ENCODE measurements at regions not wholly inside any gene's neighbourhood (a gene's known extent, or its start where the extent isn't known, plus 50 kb on each side); places are given as distances from the start of the nearest gene placed in this dataset.

- TF ChIP-seq POLR2AphosphoS5 (IDR thresholded peaks at IDR 0.05; ENCODE audit: low read depth, low read length): no peak
- no peak for TF ChIP-seq REST (IDR thresholded peaks at IDR 0.05; ENCODE audit: insufficient read depth in 1 of 2, low read depth in 2 of 2, low read length in 2 of 2)
- no peak for TF ChIP-seq FOXP2 (optimal IDR thresholded peaks at IDR 0.05; ENCODE audit: borderline replicate concordance, extremely low read depth, extremely low read length, insufficient read depth)
- TF ChIP-seq SIN3A (IDR thresholded peaks at IDR 0.05; ENCODE audit: borderline replicate concordance, insufficient read depth, low read length): no peak
These were observed 117.9 kb downstream of the TM9SF2 start for GRCh38 chr13:99619207-99619606.

Data from PFSK-1 (cell line).